Epidermal melanocyte (primary cell): ENCODE measurements at regions not wholly inside any gene's neighbourhood (a gene's known extent, or its start where the extent isn't known, plus 50 kb on each side); places are given as distances from the start of the nearest gene placed in this dataset.
"Not testable (repeated sequence)": the region's sequence is repeated elsewhere in the genome, so short reads cannot be mapped to it uniquely, and the experiment has no call there.

Experiments used
- DNase-seq: peaks from one replicate; pipeline ENCODE4 v3.0.0; 2011; ENCODE audit warnings: low spot score; ENCODE audit not compliant: insufficient read length

DNA sequence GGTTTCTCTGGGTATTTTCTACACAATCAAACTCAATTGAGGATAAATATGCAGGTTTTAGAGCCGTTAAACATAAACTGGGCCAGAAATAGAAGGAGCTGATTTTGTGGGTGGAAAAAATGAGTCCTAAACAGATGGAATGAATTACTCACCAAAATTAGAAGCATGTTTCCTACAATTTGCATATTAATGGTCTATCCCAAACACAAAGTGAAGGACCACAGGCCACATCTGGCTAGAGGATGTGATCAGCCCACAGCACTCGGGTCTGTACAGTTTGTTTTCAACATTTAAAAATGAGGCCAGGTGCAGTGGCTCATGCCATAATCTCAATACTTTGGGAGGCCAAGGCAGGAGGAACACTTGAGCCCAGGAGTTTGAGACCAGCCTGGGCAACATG lies 296.3 kb downstream of the PREX1 start:
- DNase-seq, result no peak

DNA sequence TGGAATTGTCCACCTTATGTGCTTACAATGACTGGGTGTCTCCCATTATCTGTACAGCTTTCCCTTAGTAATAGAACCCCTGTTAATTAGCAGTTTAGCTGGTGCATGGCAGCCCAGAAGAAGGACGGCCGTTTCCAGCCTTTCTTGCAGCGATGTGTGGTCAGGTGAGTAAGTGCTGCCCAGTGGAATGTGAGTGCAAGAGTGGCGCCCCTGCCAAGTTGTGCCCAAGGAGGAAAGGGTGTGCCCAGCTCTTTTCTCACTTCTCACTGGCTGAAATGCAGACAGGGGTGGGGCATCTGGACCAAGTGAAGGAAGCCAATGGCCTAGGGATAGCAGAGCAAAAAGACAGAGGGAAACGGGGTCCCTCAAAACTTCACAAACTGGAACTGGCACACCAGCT lies 296.8 kb downstream of the PREX1 start:
- DNase-seq, result no peak

DNA sequence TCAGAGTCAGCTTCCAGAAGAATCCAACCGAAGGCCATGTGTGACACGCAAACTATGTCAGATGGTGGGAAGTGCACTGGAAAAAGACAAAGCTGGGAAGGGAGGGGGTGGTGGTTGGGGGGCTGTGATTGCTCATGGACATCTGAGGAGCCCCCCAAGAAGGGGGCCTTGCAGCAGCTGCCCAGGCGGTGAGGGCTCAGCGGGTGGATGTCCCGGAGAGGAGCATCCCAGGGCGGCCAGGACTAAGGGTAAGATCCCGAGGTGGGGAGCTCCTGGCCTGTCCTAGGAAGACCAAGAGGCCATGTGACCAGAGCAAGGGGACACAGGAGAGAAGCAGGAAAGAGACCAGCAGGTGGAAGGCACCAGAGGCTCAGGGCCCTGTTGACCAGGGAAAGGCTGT lies 299.5 kb downstream of the PREX1 start:
- no peak for DNase-seq

DNA sequence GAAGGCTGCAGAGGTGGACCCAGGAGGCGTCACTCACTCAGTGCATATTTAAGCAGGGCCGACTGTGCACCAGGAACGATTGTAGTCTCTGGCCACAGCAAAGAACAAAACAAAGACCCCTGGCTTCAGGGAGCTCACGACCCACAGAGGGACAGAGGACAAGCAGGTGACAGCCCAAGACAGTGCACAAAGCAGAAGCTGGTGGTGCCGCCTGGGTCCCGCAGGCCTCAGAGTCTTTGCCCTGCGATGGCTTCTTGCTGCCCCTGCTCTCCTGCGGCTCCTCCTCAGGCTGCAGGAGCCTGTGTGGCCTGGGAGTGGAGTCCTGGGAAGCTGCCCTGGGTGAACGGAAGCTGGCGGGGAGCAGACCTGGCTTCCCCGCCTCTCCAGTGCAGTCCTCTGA lies 300.0 kb downstream of the PREX1 start:
- DNase-seq, result no peak

DNA sequence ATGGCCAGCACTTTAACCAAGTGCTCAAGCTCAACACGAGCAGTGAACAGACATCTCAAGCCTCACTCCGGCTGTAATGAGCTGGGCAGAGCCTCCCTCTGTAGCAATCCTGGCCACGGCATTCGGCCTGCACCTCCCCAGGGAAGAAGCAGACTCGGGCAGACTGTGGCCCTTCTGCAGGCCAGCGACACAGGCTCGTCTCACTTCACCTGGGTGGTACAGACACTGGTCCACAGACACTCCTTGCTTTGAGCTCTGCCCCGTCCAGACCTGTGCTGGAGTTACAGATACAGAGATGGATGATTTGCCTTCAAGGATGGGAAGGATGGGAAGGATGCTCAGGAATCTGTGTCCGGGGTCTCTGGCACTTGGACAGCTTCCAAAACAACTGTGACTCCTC lies 300.9 kb downstream of the PREX1 start:
- DNase-seq, result no peak

DNA sequence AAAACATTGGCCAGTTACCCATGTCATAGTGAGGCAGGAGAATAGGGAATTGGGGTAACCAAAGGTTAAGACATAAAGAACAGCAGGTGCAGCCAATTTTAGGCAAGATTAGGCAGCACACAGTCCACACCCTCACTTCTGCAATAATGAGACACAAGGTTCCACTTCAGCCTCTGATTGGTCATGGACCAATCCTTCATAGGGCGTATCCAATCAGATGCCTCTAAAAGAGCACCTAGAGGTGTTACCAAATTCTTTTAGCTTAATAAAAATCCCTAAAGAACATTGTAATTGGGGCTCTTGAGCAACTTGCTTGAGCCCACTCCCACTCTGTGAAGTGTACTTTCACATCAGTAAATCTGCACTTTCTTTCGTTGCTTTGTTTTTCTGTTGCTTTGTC lies 302.4 kb downstream of the PREX1 start:
- DNase-seq, result no peak

DNA sequence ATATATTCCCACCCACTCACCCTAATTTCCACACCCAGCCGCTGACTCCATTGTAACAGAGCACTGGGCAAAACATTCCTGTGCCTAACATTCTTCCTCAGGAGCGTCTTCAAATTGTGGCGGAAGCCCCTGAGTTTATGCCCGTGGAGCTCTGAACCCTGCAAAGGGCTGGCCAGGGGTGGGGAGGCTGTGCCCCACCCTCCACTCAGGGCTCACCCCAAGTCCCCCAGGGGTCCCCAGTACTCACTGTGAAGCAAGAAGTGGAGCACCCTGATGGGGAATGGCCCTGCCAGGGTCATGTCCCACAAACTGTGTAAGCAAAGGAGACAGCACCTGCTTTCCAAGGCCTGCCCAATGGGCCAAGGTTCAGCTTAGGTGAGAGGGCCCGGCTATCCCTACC lies 303.2 kb downstream of the PREX1 start:
- DNase-seq, result no peak

DNA sequence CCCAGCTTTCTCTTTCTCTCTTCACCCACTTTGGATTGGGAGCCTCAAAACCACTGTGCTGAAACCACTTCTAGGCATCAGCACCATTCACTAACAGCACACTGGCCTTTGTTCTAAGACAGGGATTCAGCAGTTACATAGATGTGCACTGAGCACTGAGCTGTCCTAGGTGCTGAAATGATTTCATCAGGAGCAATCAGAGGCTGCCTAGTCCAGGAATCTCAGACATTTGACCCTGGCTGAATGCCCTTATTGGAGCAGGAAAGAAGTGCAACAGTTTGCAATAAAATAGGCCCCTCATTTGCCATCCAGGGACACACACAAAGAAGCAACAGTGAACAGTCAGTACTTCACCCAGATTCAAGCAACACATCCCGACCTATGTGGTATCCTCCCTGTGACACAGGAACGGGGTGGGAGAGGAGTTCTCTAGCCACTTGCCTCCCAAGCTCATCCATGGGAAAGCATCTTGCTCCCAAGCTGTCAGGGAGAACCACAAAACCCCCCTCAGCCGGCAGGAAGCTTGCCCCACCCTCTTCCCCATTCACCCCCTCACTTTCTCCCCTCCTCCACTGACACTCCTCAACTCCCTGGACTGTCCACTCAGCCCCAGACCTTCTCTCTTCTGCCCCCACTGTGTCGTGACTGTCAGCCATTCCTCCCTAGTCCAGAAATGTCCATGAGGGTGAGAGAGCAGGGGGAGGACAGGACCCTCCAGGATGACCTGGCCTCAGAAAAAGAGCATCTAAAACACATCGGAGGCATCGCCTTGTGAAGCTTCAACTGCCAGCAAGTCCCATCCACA lies 304.4 kb downstream of the PREX1 start:
- peak; percentile 48 for DNase-seq

DNA sequence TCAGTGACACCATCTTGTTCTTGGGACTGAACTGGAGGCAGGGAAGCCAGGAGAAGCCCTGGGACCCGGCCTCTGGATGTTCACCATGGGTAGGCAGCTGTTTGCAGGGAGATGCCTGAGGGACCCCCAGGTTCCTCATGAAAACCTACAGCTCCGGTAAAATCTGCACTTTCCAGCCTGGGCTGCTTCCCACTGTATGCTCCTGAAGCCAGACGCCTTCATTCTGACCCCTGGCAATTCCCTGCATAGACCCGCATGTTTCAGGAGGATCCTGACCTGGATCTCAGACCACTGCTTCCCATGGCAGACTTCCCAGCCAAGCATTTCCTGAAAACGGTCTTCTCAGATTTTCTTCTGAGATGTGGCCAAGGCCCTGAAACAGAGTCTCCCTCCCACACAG lies 306.7 kb downstream of the PREX1 start:
- DNase-seq, result no peak

DNA sequence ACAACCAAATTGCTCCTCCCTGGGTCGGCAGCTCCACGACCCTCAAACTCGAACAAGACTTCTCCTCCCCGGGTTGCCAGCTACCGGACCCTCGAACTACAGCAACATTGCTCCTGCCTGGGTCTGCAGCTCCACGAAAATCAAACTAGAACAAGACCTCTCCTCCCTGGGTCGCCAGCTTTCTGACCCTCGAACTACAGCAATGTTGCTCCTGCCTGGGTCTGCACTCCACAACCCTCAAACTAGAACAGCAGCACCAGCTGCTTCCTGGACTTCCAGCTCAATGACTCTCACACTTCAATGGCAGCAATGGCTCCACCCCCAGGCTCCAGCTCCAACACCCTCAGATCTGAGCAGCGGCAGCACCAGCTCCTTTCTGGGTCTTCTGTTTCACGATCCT lies 311.6 kb downstream of the PREX1 start:
- not testable (repeated sequence) for DNase-seq

DNA sequence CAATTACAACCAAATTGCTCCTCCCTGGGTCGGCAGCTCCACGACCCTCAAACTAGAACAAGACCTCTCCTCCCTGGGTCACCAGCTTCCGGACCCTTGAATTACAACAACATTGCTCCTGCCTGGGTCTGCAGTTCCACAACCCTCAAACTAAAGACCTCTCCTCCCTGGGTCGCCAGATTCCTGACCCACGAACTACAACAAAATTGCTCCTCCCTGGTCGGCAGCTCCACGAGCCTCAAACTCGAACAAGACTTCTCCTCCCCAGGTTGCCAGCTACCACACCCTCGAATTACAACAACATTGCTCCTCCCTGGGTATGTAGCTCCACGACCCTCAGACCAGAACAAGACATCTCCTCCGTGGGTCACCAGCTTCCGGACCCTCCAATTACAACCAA lies 313.2 kb downstream of the PREX1 start:
- DNase-seq, result not testable (repeated sequence)

DNA sequence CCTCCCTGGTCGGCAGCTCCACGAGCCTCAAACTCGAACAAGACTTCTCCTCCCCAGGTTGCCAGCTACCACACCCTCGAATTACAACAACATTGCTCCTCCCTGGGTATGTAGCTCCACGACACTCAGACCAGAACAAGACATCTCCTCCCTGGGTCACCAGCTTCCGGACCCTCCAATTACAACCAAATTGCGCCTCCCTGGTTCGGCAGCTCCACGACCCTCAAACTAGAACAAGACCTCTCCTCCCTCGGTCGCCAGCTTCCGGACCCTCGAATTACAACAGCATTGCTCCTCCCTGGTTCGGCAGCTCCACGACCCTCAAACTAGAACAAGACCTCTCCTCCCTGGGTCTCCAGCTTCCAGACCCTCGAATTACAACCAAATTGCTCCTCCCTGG lies 315.3 kb downstream of the PREX1 start:
- DNase-seq, result not testable (repeated sequence)

DNA sequence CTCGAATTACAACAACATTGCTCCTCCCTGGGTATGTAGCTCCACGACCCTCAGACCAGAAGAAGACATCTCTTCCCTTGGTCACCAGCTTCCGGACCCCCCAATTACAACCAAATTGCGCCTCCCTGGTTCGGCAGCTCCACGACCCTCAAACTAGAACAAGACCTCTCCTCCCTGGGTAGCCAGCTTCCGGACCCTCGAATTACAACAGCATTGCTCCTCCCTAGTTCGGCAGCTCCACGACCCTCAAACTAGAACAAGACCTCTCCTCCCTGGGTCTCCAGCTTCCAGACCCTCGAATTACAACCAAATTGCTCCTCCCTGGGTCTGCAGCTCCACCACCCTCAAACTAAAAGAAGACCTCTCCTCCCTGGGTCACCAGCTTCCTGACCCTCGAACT lies 322.7 kb downstream of the PREX1 start:
- not testable (repeated sequence) for DNase-seq

DNA sequence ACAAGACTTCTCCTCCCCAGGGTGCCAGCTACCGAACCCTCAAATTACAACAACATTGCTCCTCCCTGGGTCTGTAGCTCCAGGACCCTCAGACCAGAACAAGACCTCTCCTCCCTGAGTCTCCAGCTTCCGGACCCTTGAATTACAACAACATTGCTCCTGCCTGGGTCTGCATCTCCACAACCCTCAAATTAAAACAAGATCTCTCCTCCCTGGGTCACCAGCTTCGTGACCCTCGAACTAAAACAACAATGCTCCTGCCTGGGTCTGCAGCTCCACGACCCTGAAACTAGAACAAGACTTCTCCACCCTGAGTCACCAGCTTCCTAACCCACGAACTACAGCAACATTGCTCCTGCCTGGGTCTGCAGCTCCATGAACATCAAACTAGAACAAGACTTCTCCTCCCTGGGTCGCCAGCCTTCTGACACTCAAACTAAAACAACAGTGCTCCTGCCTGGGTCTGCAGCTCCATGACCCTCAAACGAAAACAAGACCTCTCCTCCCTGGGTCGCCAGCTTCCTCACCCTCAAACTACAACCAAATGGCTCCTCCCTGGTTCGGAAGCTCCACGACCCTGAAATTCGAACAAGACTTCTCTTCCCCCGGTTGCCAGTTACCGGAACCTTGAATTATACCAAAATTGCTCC lies 324.5 kb downstream of the PREX1 start:
- DNase-seq, result no peak

DNA sequence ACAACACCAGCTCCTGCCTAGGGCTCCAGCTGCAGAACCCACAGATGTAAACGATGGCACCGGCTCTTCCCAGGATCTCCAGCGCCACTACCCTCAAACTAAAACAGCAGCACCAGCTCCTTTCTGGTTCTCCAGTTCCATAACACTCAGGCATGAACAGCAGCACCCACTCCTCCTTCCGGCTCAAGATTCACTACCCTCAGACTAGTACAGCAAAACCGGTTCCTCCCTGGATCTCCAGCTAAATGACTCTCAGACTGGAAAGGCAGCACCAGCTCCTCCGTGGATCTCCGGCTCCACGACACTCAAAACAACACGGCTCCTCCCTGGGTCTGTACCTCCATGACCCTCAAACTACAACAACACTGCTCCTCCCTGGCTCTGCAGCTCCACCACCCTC lies 325.0 kb downstream of the PREX1 start:
- no peak for DNase-seq

DNA sequence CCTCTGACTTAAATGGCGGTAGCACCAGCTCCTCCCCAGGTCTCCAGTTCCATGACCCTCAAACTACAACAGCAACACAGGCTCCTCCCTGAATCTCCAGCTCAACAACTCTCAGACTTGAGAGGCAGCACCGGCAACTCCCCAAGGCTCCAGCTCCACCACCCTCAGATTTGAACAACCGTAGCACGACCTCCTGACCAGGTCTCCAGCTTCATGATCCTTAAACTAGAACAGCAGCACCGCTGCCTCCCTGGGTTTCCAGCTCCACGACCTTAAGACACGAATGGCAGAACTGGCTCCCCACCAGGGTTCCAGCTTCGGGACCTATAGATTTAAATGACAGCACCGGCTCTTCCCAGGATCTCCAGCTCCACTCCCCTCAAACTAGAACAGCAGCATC lies 325.8 kb downstream of the PREX1 start:
- no peak for DNase-seq

DNA sequence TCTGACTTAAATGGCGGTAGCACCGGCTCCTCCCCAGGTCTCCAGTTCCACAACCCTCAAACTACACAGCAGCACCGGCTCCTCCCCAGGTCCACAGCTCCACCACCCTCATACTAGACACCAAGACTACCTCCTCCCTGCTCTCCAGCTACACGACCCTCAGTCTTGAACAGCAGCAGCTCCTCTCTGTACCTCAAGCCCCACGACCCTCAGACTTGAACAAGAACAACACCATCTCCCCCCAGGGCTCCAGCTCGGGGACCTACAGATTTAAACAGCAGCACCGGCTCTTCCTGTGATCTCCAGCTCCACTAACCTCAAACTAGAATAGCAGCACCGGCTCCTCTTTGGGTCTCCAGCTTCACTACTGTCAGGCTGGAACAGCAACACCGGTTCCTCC lies 326.9 kb downstream of the PREX1 start:
- DNase-seq, result not testable (repeated sequence)

DNA sequence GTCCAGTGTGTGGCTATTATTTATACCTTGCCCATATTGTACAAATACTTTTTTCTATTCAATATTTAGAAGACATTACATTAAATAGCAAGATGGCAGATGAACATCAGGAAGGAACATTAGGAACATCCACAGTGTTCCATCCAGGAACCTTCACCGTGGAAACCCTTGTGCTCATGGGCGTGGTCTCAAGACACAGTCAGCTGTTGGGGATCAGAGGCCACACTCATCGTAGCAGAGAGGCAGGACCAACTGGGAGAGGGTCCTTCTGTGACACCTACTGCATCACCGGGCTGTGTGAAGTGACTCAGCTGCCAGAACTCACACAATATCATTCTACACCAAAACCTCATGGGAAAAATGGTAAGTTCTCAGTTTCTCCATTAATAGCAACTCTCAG lies 328.9 kb downstream of the PREX1 start:
- DNase-seq, result not testable (repeated sequence)

DNA sequence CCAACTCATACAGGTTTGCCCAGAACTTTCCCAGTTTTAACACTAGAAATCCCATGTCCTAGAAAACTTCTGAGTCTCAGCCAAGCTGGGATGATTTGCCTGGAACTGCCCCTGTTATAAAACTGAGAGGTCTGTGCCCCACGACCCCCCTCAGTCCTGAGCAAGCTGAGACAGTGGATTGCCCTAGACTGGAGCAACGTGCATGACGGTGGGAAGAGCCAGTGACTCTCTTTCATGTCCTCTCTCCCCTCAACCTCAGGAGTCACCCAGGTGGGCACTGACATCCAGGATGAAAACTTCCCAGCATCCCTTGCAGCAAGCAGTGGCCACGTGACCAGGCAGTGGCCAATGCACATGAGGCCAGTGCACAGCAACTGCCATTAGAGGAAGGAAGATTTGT lies 329.7 kb downstream of the PREX1 start:
- not testable (repeated sequence) for DNase-seq

DNA sequence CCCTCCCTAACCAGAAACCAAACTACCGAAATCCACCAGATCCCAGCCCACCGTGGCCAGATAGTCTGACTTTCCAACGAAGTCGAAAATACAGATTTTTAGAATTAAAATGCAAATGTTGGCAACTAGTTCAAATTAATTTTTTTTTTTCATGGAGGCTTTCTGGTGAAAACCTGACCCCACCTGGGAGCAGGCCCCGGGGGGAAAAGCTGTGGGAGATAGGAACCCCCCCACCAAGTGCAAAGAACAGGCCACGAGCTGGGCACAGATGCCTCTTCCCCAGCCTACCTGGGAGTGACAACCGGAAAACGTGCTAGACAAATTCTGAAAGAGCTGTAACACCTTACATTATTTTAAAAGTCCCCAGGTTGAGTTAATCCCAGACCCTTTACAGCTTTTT lies 333.8 kb downstream of the PREX1 start:
- no peak for DNase-seq

DNA sequence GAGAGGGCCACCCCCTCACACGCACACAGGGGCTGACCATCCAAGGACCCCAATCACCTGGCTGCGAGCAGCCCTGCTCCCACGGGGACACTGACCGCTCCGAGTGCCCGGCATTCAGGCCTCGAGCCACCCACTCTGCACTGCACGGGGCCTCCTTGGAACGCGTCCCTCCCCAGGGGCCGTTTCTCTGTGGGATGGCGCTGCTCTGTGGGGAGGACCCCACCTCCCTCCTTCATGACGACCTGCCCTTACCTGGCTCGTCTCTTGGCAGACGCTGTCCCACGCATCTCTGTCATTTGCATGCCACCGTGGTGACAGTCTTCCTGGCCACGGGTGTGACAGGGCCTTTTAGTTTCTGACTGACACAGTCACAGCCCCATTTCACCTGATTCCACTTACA lies 334.5 kb downstream of the PREX1 start:
- DNase-seq, result not testable (repeated sequence)

DNA sequence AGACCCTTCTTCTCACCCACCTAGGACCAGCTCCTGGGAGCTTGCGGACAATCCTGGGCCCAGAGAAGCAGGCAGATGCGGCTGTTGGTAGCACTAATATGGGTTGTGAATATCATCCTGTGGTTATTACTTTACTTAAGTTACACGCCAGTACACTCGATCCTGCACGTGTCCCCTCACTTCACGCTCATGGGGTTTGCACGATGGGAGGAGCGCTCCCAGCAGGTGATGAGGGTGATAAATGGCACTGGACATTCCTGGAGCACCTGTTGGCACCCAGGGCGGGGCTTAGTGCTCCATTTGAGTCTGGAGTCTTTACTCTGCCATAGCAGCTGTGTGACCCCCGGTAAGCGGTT lies 335.1 kb downstream of the PREX1 start:
- DNase-seq, result no peak

DNA sequence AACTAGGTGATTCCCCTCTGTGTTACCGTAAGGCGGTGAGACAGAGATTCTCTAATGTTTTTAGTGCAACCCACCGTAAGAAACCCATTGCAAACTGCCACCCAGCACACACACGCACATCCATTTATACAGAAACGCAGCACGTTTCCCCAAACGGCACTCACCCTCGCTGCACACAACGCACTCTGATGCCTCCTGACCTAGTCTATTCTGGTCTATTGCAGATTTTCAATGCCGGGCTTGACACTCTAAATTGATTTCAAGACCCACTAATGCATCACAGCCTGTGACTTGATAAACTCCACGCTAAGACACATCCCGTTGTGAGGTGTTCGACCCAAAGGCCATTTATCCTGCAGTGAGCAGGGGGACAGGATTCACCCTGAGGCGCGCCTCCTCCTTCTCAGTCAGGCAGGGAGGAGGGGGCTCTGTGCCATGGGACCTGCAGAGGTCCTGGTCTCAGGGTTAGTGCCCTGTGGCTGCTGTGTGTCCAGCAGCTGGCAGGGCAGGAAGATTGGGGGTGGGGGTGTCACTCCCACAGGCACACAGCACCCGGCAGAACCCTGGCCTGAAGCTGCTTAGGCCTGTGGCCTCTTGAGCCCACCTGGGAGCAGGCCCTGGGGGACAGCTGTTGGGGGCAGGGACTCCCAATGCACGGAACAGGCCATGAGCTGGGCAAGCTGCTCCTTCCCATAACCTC lies 335.6 kb downstream of the PREX1 start:
- DNase-seq, result no peak
